ENCODE measurements at regions not wholly inside any gene's neighbourhood (a gene's known extent, or its start where the extent isn't known, plus 50 kb on each side); places are given as distances from the start of the nearest gene placed in this dataset.
"Not testable (repeated sequence)": the region's sequence is repeated elsewhere in the genome, so short reads cannot be mapped to it uniquely, and the experiment has no call there.

- no peak for DNase-seq (ENCODE audit: low read depth in 4 of 4, low spot score in 3 of 4)
Observed at GRCh38 chr10:78594559-78595268, 474.1 kb upstream of the ZMIZ1 start.

GRCh38 chr10:78595269-78595619 lies 473.5 kb upstream of the ZMIZ1 start:
- DNase-seq (ENCODE audit: low read depth in 4 of 4, low spot score in 3 of 4), result no peak

- no peak for DNase-seq (ENCODE audit: low read depth in 4 of 4, low spot score in 3 of 4)
Observed at GRCh38 chr10:78596556-78596955, 472.2 kb upstream of the ZMIZ1 start.

GRCh38 chr10:78597796-78598555 lies 470.8 kb upstream of the ZMIZ1 start:
- DNase-seq (ENCODE audit: low read depth in 4 of 4, low spot score in 3 of 4), result no peak

- no peak for DNase-seq (ENCODE audit: low read depth in 4 of 4, low spot score in 3 of 4)
Observed at GRCh38 chr10:78599122-78599853, 469.5 kb upstream of the ZMIZ1 start.

- DNase-seq (ENCODE audit: low read depth in 4 of 4, low spot score in 3 of 4), result no peak
Observed at GRCh38 chr10:78600121-78600665, 468.6 kb upstream of the ZMIZ1 start.

GRCh38 chr10:78600740-78601139 lies 468.0 kb upstream of the ZMIZ1 start:
- no peak for DNase-seq (ENCODE audit: low read depth in 4 of 4, low spot score in 3 of 4)

- DNase-seq (ENCODE audit: low read depth in 4 of 4, low spot score in 3 of 4), result no peak
Observed at GRCh38 chr10:78602201-78602932, 466.4 kb upstream of the ZMIZ1 start.

GRCh38 chr10:78604286-78604685 lies 464.5 kb upstream of the ZMIZ1 start:
- no peak for DNase-seq (ENCODE audit: low read depth in 4 of 4, low spot score in 3 of 4)

- no peak for DNase-seq (ENCODE audit: low read depth in 4 of 4, low spot score in 3 of 4)
Observed at GRCh38 chr10:78604721-78605120, 464.0 kb upstream of the ZMIZ1 start.

GRCh38 chr10:78605800-78606350 lies 462.9 kb upstream of the ZMIZ1 start:
- no peak for DNase-seq (ENCODE audit: low read depth in 4 of 4, low spot score in 3 of 4)

- DNase-seq (ENCODE audit: low read depth in 4 of 4, low spot score in 3 of 4), result not testable (repeated sequence)
Observed at GRCh38 chr10:78606766-78607165, 462.0 kb upstream of the ZMIZ1 start.

GRCh38 chr10:78609976-78610375 lies 458.8 kb upstream of the ZMIZ1 start:
- no peak for DNase-seq (ENCODE audit: low read depth in 4 of 4, low spot score in 3 of 4)

GRCh38 chr10:78613132-78613531 lies 455.6 kb upstream of the ZMIZ1 start:
- DNase-seq (ENCODE audit: low read depth in 4 of 4, low spot score in 3 of 4), result no peak

GRCh38 chr10:78614267-78614666 lies 454.5 kb upstream of the ZMIZ1 start:
- DNase-seq (ENCODE audit: low read depth in 4 of 4, low spot score in 3 of 4), result no peak

- no peak for DNase-seq (ENCODE audit: low read depth in 4 of 4, low spot score in 3 of 4)
Observed at GRCh38 chr10:78614744-78615143, 454.0 kb upstream of the ZMIZ1 start.

- DNase-seq (ENCODE audit: low read depth in 4 of 4, low spot score in 3 of 4), result no peak
Observed at GRCh38 chr10:78616125-78616695, 452.6 kb upstream of the ZMIZ1 start.

- DNase-seq (ENCODE audit: low read depth in 4 of 4, low spot score in 3 of 4), result no peak
Observed at GRCh38 chr10:78617115-78617514, 451.7 kb upstream of the ZMIZ1 start.

GRCh38 chr10:78617631-78618030 lies 451.1 kb upstream of the ZMIZ1 start:
- no peak for DNase-seq (ENCODE audit: low read depth in 4 of 4, low spot score in 3 of 4)

GRCh38 chr10:78618050-78618449 lies 450.7 kb upstream of the ZMIZ1 start:
- DNase-seq (ENCODE audit: low read depth in 4 of 4, low spot score in 3 of 4), result no peak

Measured in left renal pelvis (tissue), 4 donors.